Caki2 (cell line): ENCODE measurements at regions not wholly inside any gene's neighbourhood (a gene's known extent, or its start where the extent isn't known, plus 50 kb on each side); places are given as distances from the start of the nearest gene placed in this dataset.

Experiments
- DNase-seq: peaks from one replicate; pipeline ENCODE4 v3.0.0-alpha.2; 2015; ENCODE audit warnings: low read depth
- in situ Hi-C: cut with HindIII; loops from 2 replicates; pipeline ENCODE4 v1.10.0; 2016; ENCODE audit warnings: low sequenced_read_pairs, low pct_unique_long_range_greater_than_20kb, mixed read lengths

DNA sequence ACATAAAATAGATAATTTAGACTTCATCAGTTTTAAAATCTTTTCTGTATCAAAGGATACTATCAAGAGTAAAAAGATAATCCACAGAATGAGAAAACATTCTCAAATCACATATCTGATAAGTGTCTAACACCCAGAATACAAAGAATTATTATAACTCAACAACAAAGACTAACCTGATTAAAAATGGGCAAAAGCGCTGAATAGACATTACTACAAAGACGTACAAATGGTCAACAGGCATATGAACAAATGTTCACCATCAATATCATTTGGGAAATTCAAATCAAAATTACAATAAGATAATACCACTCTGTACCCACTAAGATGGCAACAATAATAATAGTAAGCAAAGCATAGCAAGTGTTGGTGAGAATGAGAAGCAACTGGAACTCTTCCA lies 503.8 kb downstream of the CDH26 start:
- in situ Hi-C loops, result no loop called here
- DNase-seq, result no peak

GRCh38 chr20:60463798-60464197 lies 505.6 kb downstream of the CDH26 start:
- in situ Hi-C loops, result no loop called here
- DNase-seq, result no peak

GRCh38 chr20:60465439-60465838 lies 507.2 kb downstream of the CDH26 start:
- DNase-seq, result no peak
- in situ Hi-C loops, result no loop called here

GRCh38 chr20:60465993-60466686 lies 507.9 kb downstream of the CDH26 start:
- in situ Hi-C loops, result no loop called here
- no peak for DNase-seq

- in situ Hi-C loops, result no loop called here
- no peak for DNase-seq
Measured at GRCh38 chr20:60466687-60467022, 508.4 kb downstream of the CDH26 start.

GRCh38 chr20:60467078-60467477 lies 508.9 kb downstream of the CDH26 start:
- in situ Hi-C loops, result no loop called here
- DNase-seq, result no peak

DNA sequence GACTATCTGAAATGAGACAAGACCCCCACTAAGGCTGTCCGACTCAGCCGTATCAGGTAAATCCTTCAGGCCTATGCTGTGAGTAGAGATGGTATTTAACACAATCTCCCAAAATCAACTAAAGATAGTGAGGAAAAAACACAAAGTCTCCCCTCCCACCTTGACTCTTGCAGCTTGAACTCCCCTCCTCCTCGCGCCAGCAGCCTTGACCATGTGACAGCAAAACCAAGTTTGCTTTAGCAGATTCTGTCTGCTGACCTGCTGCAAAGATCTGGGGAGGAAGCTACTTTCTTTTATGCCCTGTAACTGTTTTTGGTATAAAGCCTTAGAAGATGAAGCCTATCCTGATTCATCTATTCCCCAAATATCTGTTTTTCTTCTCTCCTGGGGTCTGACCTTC lies 509.5 kb downstream of the CDH26 start:
- in situ Hi-C loops, result no loop called here
- no peak for DNase-seq

DNA sequence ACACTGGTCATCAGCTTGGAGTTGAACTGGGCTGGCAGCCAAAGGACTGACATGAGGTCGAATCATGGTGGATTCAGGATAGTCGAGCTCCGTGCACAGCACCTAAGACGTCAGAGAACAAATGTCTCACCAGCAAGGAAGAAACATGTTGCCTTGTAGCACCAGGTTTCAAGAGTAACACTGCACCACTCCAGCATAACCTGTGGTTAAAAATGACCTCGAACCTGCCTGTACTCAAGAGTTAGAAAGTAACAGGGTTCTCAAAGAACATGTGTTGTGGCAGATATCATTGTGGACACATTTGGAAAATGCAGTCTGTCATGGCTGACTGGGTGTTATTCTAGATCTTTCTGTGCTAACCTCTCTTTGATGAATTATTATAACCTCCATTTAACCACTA lies 511.6 kb downstream of the CDH26 start:
- no peak for DNase-seq
- in situ Hi-C loops, result no loop called here

DNA sequence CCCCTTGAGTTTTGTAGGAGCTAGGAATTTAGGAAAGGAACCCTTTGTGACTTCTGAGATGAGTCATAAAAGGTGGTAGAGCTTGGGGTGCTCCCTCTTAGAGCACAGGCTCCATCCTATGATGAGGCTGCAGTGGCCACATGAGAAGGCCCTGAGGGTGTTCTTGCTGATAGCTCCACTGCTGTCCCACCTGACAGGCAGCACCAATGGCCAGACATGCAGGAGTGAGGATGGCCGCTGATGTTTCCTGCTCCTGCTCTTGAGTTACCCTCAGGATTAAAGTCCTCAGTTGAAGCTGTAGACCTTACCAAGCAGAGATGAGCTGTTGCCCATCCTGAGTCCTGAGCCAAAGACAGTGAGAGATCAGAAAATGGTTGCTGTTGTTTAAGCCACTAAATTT lies 512.1 kb downstream of the CDH26 start:
- DNase-seq, result no peak
- in situ Hi-C loops, result no loop called here

- in situ Hi-C loops, result no loop called here
- no peak for DNase-seq
Measured at GRCh38 chr20:60473211-60473610, 515.0 kb downstream of the CDH26 start.

GRCh38 chr20:60474385-60474910 lies 516.2 kb downstream of the CDH26 start:
- DNase-seq, result no peak
- in situ Hi-C loops, result no loop called here

DNA sequence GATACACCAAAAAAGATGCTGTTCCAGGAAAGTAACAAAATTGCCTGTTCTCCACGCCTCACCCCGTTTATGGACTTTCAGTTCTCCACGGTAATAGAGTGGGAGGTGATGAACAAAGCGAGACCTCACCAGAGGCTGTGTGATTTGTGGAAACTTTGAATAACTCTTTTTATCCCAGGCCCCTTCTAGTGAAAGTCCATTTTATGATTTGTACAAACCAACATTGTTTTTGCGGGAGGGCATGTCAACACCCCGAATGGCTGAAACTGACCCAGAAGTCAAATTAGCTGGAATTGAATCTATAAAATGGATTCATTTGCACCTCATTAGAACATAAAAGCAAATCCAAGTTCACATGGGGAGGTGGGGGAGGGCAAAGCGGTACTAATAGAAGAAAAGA lies 517.8 kb downstream of the CDH26 start:
- DNase-seq, result no peak
- in situ Hi-C loops, result no loop called here

DNA sequence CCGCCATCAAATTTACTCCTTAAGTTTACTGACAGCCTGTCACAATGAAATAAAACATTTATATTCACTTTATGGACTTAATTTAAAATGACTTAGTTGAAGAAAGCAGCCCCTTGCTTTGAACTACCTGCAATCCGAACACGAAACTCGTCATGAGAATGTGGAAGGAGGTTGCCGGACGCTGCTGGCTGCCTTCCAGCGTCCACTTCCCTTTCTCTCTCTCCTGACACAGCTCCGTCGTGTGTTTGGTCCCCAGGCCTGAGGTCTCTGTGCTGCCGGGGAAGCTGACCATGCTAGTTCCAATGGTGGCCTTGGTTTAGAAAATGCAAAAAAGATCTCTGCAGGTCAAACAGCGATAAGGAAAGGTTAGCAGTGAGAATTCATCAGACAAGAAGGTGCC lies 519.7 kb downstream of the CDH26 start:
- DNase-seq, result no peak
- in situ Hi-C loops, result no loop called here

- in situ Hi-C loops, result no loop called here
- DNase-seq, result no peak
Measured at GRCh38 chr20:60478533-60478932, 520.3 kb downstream of the CDH26 start.

- in situ Hi-C loops, result no loop called here
- no peak for DNase-seq
Measured at GRCh38 chr20:60480950-60481742, 522.9 kb downstream of the CDH26 start.

DNA sequence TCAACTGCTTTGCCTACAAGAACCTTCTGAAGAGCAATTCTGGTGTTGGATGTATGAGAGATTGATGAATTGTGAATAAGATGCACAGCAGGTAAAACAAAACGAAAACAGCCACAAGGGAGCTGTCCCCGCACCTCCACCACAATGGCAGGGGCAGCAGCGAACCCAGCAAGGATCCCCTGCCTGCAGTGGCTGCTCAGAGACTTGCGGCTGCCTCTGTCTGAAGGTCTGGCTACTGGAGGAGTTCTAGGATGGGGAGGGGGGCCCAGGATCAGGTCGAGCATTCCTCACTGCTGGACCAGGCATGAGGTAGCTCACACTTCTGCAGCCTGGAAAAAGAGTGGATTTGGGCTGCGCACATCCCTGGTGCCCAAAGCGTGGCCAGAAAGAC lies 523.5 kb downstream of the CDH26 start:
- in situ Hi-C loops, result no loop called here
- no peak for DNase-seq

- in situ Hi-C loops, result no loop called here
- DNase-seq, result no peak
Measured at GRCh38 chr20:60482221-60483008, 524.2 kb downstream of the CDH26 start.

DNA sequence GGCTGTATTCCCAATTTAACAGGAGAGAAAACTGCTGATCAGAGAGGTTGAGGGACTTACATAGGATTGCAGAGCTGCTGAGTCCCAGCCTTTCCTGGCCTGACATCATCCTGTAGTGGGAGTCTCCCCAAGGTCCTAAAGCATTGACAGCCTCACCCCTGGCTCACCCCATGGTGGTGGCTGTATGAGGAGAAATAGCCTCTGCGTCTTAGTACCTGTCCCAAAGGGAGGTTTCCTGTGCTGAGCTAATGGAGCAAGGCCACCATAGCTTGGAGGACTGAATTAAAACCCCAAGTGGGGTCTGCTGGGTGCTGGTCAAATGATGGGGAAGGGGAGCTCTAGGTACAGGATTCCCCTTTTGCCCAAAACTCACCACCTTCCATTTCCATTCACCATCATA lies 525.1 kb downstream of the CDH26 start:
- DNase-seq, result no peak
- in situ Hi-C loops, result no loop called here

- no peak for DNase-seq
- in situ Hi-C loops, result no loop called here
Measured at GRCh38 chr20:60484316-60484715, 526.1 kb downstream of the CDH26 start.
